EL (cell line): ENCODE measurements at regions not wholly inside any gene's neighbourhood (a gene's known extent, or its start where the extent isn't known, plus 50 kb on each side); places are given as distances from the start of the nearest gene placed in this dataset.

ENCODE experiments used
- DNase-seq: peaks from one replicate; pipeline ENCODE4 v3.0.0-alpha.2; 2016

- no peak for DNase-seq
These were observed 723.8 kb downstream of the BCL11B start for GRCh38 chr14:98548071-98548686.

- DNase-seq = no peak
These were observed 721.0 kb downstream of the BCL11B start for GRCh38 chr14:98551028-98551427.

GRCh38 chr14:98555440-98555839, 716.6 kb downstream of the BCL11B start:
- no peak for DNase-seq

- no peak for DNase-seq
These were observed 708.0 kb downstream of the BCL11B start for GRCh38 chr14:98564006-98564405.

- DNase-seq = no peak
These were observed 707.5 kb downstream of the BCL11B start for GRCh38 chr14:98564541-98564940.

GRCh38 chr14:98571104-98571503, 700.9 kb downstream of the BCL11B start:
- DNase-seq = no peak

GRCh38 chr14:98573082-98573481, 698.9 kb downstream of the BCL11B start:
- DNase-seq = no peak

- no peak for DNase-seq
These were observed 695.5 kb downstream of the BCL11B start for GRCh38 chr14:98576463-98576862.

- no peak for DNase-seq
These were observed 693.8 kb downstream of the BCL11B start for GRCh38 chr14:98578204-98578603.

GRCh38 chr14:98579140-98579539, 692.9 kb downstream of the BCL11B start:
- DNase-seq = no peak

GRCh38 chr14:98580131-98580678, 691.8 kb downstream of the BCL11B start:
- no peak for DNase-seq

GRCh38 chr14:98582276-98582675, 689.7 kb downstream of the BCL11B start:
- DNase-seq = no peak

- no peak for DNase-seq
These were observed 680.8 kb downstream of the BCL11B start for GRCh38 chr14:98591161-98591560.

GRCh38 chr14:98592611-98593170, 679.3 kb downstream of the BCL11B start:
- no peak for DNase-seq

GRCh38 chr14:98593361-98593761, 678.6 kb downstream of the BCL11B start:
- DNase-seq = no peak

- no peak for DNase-seq
These were observed 677.8 kb downstream of the BCL11B start for GRCh38 chr14:98594156-98594555.

- no peak for DNase-seq
These were observed 673.4 kb downstream of the BCL11B start for GRCh38 chr14:98598576-98598975.

- no peak for DNase-seq
These were observed 672.9 kb downstream of the BCL11B start for GRCh38 chr14:98599082-98599481.

- DNase-seq = no peak
These were observed 669.0 kb downstream of the BCL11B start for GRCh38 chr14:98602983-98603382.

- DNase-seq = no peak
These were observed 667.0 kb downstream of the BCL11B start for GRCh38 chr14:98605043-98605442.

GRCh38 chr14:98606041-98606640, 665.9 kb downstream of the BCL11B start:
- no peak for DNase-seq

GRCh38 chr14:98606816-98607215, 665.2 kb downstream of the BCL11B start:
- DNase-seq = no peak

GRCh38 chr14:98607341-98607910, 664.6 kb downstream of the BCL11B start:
- DNase-seq = no peak
